Spleen (tissue), 7 donors: ENCODE measurements at regions not wholly inside any gene's neighbourhood (a gene's known extent, or its start where the extent isn't known, plus 50 kb on each side); places are given as distances from the start of the nearest gene placed in this dataset.

ENCODE experiments used
- CTCF ChIP-seq, 11 experiments: fragments of 200-600 bp in 7 of 11; fragments of 450-650 bp in 4 of 11; sonication (generic) in 4 of 11; IDR thresholded peaks in 8 of 11; conservative IDR thresholded peaks in 3 of 11; 1 replicate in 7 of 11; 2 replicates in 4 of 11; pipeline versions ENCODE4 v1.4.0 to v1.8.0; 2016 to 2021; ENCODE audit warnings: antibody characterized with exemption in 11 of 11, inconsistent platforms in 4 of 11, mild to moderate bottlenecking in 1 of 11
- POLR2A ChIP-seq, 3 donors: fragments of 450-650 bp; IDR thresholded peaks; one replicate each; pipeline ENCODE4 v1.5.1; 2017; ENCODE audit warnings: antibody characterized with exemption in 3 of 3, mild to moderate bottlenecking in 1 of 3
- donor health status: DM: no; HTN: no; CAD: no; lungs with moderate emphysema.
- donor health status: DM: no; HTN: no; CAD: no.
- donor health status: DM: no; HTN: no; CAD: no.

GRCh38 chr11:70918242-70918641 lies 334.1 kb downstream of the SHANK2 start:
- no peak for TF ChIP-seq CTCF (IDR thresholded peaks at IDR 0.05 in 8 of 11, conservative IDR thresholded peaks at IDR 0.05 in 3 of 11)
- TF ChIP-seq POLR2A (IDR thresholded peaks at IDR 0.05), result no peak
